ENCODE measurements at regions not wholly inside any gene's neighbourhood (a gene's known extent, or its start where the extent isn't known, plus 50 kb on each side); places are given as distances from the start of the nearest gene placed in this dataset.

DNA sequence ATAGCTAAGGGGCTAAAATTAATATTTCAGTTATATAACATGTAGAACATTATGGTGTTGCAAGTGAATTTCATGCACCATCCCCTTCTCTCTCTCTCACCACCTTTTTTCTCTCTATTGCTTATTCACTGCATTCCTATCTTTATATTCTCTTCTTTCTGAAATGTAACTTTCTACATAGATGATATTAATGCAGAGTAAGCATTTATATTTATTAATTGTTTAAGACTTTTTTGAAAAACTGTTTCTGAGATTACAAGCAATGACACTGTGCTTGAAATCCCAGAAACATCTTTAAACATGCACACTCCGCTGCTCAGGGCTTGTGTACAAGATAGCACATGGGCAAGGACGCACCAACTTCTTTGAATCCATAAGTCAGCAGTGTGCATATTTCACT, 567.7 kb upstream of the SGCD start:
- no peak for ATAC-seq
- ChIA-PET CTCF (no interaction called here), POLR2A (no interaction called here)
- intact Hi-C loops (cut with micrococcal nuclease; ENCODE audit: unreplicated experiment) = no loop called here
- Histone ChIP-seq H3K9me3 (ENCODE audit: control insufficient read depth, insufficient read depth, low read depth, low read length) (no peaks in the 10 kb centered on the region; the same call in 1 of the 2 replicates), H3K27me3 (ENCODE audit: control insufficient read depth, insufficient read depth, low read length) (no peaks in the 10 kb centered on the region), H3K36me3 (ENCODE audit: control insufficient read depth, insufficient read depth, low read length) (no peaks in the 10 kb centered on the region), H3K4me1 (ENCODE audit: control insufficient read depth, insufficient read depth, low read length) (no peaks in the 10 kb centered on the region), H3K4me3 (ENCODE audit: low read depth in 2 of 2, low read length in 2 of 2) (no peak overlapping the region), H3K27ac (ENCODE audit: low read length) (no peak overlapping the region)
- BruUV-seq (replicated peaks) = no TSS peak
- TF ChIP-seq, protein P1, sequence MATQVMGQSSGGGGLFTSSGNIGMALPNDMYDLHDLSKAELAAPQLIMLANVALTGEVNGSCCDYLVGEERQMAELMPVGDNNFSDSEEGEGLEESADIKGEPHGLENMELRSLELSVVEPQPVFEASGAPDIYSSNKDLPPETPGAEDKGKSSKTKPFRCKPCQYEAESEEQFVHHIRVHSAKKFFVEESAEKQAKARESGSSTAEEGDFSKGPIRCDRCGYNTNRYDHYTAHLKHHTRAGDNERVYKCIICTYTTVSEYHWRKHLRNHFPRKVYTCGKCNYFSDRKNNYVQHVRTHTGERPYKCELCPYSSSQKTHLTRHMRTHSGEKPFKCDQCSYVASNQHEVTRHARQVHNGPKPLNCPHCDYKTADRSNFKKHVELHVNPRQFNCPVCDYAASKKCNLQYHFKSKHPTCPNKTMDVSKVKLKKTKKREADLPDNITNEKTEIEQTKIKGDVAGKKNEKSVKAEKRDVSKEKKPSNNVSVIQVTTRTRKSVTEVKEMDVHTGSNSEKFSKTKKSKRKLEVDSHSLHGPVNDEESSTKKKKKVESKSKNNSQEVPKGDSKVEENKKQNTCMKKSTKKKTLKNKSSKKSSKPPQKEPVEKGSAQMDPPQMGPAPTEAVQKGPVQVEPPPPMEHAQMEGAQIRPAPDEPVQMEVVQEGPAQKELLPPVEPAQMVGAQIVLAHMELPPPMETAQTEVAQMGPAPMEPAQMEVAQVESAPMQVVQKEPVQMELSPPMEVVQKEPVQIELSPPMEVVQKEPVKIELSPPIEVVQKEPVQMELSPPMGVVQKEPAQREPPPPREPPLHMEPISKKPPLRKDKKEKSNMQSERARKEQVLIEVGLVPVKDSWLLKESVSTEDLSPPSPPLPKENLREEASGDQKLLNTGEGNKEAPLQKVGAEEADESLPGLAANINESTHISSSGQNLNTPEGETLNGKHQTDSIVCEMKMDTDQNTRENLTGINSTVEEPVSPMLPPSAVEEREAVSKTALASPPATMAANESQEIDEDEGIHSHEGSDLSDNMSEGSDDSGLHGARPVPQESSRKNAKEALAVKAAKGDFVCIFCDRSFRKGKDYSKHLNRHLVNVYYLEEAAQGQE (IDR thresholded peaks at IDR 0.05; ENCODE audit: insufficient read depth in 1 of 2, low read depth in 2 of 2, low read length in 1 of 2) = no peak
- no peak for TF ChIP-seq TCF7L2 (IDR thresholded peaks at IDR 0.05; ENCODE audit: low read depth, low read length)
- TF ChIP-seq, protein P2, sequence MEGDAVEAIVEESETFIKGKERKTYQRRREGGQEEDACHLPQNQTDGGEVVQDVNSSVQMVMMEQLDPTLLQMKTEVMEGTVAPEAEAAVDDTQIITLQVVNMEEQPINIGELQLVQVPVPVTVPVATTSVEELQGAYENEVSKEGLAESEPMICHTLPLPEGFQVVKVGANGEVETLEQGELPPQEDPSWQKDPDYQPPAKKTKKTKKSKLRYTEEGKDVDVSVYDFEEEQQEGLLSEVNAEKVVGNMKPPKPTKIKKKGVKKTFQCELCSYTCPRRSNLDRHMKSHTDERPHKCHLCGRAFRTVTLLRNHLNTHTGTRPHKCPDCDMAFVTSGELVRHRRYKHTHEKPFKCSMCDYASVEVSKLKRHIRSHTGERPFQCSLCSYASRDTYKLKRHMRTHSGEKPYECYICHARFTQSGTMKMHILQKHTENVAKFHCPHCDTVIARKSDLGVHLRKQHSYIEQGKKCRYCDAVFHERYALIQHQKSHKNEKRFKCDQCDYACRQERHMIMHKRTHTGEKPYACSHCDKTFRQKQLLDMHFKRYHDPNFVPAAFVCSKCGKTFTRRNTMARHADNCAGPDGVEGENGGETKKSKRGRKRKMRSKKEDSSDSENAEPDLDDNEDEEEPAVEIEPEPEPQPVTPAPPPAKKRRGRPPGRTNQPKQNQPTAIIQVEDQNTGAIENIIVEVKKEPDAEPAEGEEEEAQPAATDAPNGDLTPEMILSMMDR (IDR thresholded peaks at IDR 0.05) = no peak
- TF ChIP-seq POLR2AphosphoS5 (IDR thresholded peaks at IDR 0.05; ENCODE audit: low read depth, low read length) = no peak
- in situ Hi-C loops (cut with HindIII; ENCODE audit: low pct_unique_long_range_greater_than_20kb, low sequenced_read_pairs) = no loop called here
- no peak for DNase-seq (ENCODE audit: low read depth, low spot score)

DNA sequence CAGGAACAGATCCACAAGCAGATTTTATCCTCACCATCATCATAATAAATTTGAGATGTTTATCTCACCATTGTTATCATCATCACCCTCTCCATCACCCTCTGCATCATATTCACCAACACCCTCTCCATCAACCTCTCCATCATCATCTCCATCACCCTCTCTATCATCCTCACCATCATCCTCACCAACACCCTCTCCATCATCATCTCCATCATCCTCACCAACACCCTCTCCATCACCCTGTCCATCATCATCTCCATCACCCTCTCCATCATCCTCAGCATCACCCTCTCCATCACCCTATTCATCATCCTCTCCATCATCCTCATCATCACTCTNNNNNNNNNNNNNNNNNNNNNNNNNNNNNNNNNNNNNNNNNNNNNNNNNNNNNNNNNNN, 567.0 kb upstream of the SGCD start:
- Histone ChIP-seq H3K36me3 (ENCODE audit: control insufficient read depth, insufficient read depth, low read length) (no peaks in the 10 kb centered on the region), H3K4me3 (ENCODE audit: low read depth in 2 of 2, low read length in 2 of 2) (no peak overlapping the region), H3K27me3 (ENCODE audit: control insufficient read depth, insufficient read depth, low read length) (no peaks in the 10 kb centered on the region), H3K9me3 (ENCODE audit: control insufficient read depth, insufficient read depth, low read depth, low read length) (no peaks in the 10 kb centered on the region; the same call in 1 of the 2 replicates), H3K4me1 (ENCODE audit: control insufficient read depth, insufficient read depth, low read length) (no peaks in the 10 kb centered on the region), H3K27ac (ENCODE audit: low read length) (no peak overlapping the region)
- in situ Hi-C loops (cut with HindIII; ENCODE audit: low pct_unique_long_range_greater_than_20kb, low sequenced_read_pairs) (no loop called here), intact Hi-C loops (cut with micrococcal nuclease; ENCODE audit: unreplicated experiment) (no loop called here)
- no TSS peak for BruUV-seq (replicated peaks)
- no peak for TF ChIP-seq POLR2AphosphoS5 (IDR thresholded peaks at IDR 0.05; ENCODE audit: low read depth, low read length)
- no peak for TF ChIP-seq TCF7L2 (IDR thresholded peaks at IDR 0.05; ENCODE audit: low read depth, low read length)
- TF ChIP-seq SIN3A (IDR thresholded peaks at IDR 0.05; ENCODE audit: borderline replicate concordance, insufficient read depth, low read depth, low read length) = no peak
- TF ChIP-seq, protein P1 (IDR thresholded peaks at IDR 0.05; ENCODE audit: insufficient read depth in 1 of 2, low read depth in 2 of 2, low read length in 1 of 2) = no peak
- TF ChIP-seq, protein P2 (IDR thresholded peaks at IDR 0.05) = no peak
- ChIA-PET POLR2A (no interaction called here), CTCF (no interaction called here)
- DNase-seq (ENCODE audit: low read depth, low spot score) (no peak), ATAC-seq (no peak)
